HG03135 (cell line): ENCODE measurements at regions not wholly inside any gene's neighbourhood (a gene's known extent, or its start where the extent isn't known, plus 50 kb on each side); places are given as distances from the start of the nearest gene placed in this dataset.
"Not testable (repeated sequence)": the region's sequence is repeated elsewhere in the genome, so short reads cannot be mapped to it uniquely, and the experiment has no call there.

Source experiments
- ATAC-seq: cut with Tn5 transposase; IDR thresholded peaks from one replicate; pipeline ENCODE4 v1.9.1; 2021; ENCODE audit warnings: mild to moderate bottlenecking, moderate library complexity; ENCODE audit not compliant: unreplicated experiment

DNA sequence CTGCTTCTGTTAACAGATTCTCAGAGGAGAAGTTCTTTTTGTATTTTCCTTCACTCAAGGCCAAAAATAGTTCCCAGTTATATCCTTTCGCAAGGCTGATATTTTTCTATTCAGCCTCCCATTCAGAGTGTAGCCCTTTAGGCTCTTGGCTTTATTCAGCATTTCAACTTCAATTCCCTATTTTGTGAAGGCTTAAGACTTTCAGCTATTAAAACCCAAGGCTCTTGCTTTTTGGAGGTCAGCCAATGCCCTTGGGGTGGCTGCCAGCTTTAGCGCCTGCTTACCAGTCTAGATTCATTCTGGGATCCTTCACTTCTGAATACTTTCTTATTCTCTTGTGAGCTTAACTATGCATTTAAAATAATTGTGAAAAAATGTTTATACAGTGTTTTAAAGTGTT, 57.3 kb upstream of the ADGRA3 start:
- ATAC-seq, result no peak

DNA sequence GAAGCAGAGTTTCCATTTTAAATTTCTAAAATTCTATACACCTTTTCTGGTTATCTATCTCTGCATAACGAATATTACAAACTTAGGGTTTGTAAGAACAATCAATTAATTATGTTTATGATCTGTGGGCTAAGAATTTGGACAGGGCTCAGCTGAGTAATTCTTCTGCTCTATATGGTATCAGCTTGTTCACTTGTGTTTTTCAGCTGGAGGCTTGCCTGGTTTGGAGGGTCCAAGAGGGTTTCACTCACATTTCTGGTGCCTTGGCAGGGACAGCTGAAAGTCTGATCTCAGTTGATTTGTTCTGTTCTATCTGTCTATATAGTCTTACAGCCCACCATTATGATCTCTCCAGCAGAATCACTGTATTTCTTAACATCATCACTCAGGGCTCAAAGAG, 57.8 kb upstream of the ADGRA3 start:
- no peak for ATAC-seq

DNA sequence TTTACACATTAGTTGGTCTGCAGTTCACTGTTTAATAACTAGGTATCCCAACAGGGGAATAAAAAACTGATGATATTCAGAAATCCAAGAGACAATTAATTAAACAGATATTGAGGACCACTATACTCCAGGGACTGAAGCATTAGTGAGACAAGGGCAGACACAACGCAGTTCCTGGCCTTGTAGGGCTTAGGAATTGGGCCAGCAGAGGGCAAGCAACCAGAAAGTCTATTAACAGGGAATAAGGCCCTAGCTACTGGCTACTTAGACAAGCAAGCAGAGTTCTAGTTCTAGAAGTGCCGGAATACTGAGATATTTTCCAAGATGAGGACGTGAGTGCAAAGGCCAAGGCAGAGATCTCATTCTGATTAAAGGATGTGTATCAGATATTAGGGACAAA, 58.6 kb upstream of the ADGRA3 start:
- no peak for ATAC-seq

DNA sequence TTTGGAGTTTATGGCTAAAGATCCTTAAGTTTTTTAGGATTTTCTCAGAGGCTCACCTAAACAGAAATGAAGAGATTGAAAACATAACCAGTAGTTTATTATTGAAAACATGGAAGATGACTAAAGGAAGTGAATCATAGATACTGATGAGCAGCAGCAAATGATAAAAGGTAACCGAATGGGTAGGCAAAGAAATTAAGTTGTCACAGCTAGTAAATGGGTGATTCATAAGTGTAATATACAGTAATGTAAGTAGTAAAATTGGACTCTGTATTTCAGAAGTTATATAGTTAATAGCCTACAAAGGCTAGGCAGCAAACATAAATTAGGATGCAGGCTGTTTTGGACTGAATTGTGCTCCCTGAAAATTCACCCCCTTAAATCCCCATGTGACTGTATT, 59.0 kb upstream of the ADGRA3 start:
- ATAC-seq, result no peak

DNA sequence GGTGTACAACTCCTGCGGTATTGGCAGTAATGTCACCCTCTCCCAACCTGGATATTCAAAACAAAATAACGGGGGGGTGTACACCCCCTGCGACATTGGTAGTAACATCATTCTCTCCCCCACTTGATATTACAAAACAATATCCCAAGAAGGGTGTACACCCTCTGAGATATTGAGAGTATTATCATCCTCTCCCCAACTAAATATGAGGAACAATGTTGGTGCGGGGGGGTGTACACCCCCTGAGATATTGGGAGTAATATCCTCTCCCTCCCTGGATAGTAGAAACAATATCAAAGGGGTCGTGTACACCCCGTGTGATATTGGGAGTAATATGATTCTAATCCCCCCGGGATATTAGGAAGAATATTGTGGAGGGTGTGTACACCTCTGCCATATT, 71.4 kb upstream of the ADGRA3 start:
- no peak for ATAC-seq

DNA sequence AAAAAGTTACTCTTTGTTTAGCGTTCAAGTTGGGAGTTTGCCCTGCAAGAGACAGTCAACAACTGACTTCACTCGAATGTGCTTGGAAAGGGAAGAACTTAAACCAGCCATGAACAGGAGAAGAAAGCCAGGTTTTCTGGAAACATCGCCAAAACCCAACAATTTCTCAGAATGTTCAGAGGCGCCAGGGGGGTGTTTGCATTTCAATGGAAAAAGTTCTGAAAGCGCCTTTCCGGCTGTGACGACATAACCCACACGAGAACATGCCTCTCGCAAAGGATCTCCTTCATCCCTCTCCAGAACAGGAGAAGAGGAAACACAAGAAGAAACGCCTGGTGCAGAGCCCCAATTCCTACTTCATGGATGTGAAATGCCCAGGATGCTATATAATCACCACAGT, 78.1 kb upstream of the ADGRA3 start:
- no peak for ATAC-seq

DNA sequence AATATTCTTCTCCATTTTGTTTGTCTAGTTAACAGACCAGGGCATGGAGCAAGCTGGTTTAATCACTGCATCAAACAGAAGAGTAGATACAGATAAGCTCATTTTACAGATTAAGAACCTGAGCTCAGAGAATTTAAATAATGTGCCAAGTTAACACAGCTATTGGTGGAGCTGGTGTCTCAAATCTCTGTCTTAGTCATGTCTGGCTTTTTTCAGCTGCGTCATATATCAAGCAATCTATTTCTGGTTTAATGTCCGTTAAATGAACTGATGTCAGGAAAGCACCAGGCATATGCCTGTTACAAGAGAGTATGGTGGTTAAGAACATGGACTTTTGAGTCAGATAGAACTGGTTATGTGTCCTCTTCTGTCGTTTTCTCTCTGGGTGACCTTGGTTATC, 79.8 kb upstream of the ADGRA3 start:
- peak; percentile 61 for ATAC-seq

DNA sequence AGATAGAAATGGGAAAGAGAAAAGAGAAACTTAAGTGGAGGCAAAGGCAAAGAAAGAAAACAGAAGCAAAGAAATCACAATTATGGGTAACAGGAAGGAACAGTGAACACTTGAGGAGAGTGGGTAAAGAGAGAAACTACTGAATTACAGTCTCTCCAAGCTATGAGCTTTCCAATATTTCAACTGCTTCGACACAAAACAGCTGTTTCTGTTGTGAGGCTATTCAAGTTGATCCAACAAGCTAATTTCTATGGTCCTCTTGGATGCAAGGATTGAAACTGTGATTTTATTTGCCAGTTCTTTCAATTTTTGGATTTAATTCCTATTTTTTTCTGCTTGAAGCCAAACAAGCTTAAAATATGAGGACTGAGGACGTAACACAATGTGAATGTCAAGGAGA, 80.5 kb upstream of the ADGRA3 start:
- ATAC-seq, result no peak

DNA sequence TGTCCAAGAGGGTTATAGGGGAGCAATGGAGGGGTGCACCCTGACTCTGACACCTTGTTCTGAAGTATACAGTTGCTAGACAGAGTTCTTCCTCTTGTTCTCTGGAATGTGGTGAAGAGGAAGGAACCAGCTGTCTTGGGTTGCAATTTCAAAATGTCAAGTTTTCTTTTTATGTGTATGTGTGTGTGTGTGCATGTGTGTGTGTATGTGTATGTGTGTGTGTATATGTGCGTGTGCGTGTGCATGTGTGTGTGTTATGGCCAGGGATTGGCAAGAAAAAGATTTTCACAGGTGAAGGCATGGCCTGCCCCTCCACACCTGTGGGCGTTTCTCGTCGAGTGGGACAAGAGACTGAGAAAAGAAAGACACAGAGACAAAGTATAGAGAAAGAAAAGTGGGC, 81.6 kb upstream of the ADGRA3 start:
- ATAC-seq, result no peak

DNA sequence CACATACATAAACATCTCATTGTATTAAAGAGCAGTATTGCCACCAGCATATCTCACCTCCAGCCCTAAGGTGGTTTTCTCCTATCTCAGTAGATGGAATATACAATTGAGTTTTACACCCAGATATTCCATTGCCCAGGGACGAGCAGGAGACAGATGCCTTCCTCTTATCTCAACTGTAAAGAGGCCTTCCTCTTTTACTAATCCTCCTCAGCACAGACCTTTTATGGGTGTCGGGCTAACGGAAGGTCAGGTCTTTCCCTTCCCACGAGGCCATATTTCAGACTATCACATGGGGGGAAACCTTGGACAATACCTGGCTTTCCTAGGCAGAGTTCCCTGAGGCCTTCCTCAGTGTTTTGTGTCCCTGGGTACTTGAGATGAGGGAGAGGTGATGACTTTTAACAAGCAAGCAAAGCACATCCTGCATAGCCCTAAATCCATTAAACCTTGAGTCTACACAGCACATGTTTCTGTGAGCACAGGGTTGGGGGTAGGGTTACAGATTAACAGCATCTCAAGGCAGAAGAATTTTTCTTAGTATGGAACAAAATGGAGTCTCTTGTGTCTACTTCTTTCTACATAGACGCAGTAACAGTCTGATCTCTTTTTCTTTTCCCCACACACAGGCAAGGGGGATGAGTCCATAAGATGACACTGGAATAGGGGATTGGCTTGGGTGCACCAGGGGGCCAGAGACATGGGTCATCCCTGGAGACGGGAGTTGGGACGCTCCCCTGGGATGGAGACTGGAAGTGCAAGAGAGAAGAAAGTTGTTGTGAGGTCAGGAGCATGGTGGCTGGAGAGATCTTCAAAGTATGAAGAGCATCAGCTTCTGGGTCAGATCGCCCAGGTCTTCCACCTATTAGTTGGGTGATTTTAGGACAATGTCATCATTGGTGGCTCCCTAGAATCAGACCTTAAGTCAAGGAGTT, 82.5 kb upstream of the ADGRA3 start:
- ATAC-seq, result not testable (repeated sequence)

DNA sequence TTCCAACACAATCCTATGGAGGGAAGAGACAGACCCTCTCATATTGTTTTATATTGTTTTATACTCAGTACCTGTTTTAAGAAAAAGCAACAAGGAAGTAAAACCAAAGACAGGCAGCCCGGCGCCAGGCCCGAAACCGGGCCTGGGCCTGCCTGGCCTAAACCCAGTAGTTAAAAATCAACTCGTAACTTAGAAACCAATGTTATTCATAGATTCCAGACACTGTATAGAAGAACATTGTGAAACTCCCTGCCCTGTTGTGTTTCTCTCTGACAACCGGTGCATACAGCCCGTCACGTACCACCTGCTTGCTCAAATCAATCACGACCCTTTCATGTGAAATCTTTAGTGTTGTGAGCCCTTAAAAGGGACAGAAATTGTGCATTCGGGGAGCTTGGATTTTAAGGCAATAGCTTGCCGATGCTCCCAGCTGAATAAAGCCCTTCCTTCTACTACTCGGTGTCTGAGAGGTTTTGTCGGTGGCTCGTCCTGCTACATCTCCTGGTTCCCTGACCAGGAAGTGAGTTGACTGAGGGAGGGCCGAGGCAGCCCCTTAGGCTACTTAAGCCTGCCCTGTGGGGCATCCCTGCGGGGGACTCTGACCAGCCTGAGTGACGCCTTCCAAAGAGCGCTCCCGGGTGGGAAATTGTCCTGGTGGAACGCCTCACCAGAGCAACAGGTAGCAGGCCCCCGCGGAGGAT, 83.5 kb upstream of the ADGRA3 start:
- ATAC-seq, result not testable (repeated sequence)

DNA sequence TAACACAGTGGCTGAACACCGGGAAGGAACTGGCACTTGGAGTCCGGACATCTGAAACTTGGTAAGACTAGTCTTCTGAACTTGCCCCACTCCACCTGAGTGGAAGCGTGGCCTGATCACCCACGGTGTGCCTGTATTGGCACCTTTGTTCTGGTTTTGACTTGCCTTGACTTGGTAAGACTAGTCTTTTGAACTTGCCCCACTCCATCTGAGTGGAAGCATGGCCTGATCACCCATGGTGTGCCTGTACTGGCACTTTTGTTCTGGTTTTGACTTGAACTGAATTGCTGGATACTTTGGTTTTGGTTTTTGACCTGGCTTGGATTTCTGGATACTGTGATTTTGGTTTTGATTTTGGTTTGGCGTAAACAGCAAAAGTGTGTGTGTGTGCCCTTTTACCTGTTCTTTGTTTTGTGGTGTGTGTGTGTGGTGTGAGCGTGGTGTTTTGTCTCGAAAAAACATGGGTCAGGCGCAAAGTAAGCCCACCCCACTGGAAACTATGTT, 84.1 kb upstream of the ADGRA3 start:
- ATAC-seq, result not testable (repeated sequence)

DNA sequence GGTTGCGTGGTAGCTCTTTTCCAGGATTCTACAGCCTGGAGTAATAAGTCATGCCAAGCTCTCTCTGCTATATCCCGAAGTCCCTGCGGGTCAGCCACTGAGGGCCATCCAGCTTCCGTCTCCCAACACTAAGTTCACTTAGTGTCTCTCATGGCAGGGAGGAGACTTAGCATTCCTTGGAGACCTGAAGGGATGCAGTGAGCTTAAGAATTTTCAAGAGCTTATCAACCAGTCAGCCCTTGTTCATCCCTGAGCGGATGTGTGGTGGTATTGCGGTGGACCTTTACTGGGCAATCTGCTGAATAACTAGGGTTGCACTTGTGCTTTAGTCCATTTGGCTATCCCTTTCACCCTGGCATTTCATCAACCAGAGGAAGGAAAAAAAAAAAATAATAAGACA, 85.8 kb upstream of the ADGRA3 start:
- not testable (repeated sequence) for ATAC-seq

DNA sequence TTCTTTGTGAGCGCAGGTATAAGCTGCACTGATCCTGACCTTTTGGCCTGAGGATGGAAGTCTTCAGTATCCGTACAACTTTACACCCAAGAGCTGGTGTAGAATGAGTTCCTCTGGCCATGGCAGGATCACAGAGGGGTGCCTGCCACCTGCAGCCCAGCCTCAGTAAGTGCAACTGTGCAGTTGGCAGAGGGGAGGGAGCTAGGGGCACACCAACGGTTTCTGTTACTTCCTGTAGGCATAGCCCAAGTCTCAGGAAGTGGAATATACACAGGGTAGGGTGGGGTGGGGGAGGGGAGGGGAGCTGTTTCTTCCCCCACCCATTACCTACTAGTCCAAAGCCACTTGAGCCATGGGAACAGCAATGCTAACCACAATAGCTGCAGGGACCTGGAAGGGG, 85.4 kb upstream of the GBA3 start:
- ATAC-seq, result peak; percentile 91

DNA sequence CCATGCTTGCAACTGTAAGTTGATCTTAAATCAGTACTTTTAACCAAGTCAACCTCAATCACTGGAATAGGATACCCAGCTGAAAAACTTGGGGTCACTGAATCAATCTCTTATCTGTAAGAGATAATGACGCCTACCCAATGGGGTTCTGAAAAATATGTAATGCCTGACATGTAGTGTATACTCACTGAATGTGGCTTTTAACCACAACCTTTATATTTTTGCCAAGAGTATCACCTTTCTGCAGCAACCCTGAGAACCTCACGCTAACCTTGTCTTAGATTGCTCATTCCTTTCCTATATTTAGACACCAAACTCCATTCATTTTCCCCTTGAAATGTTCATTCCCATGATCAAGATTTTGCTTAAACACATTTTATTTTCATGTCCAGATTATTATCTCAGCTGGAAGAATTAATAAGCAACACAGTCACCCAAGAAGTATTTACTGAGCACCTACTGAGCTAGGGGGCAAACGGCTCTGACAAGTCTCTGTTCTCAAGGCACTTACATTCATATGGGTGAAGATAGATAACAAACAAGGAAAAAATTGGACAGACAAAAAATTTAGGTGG, 82.7 kb upstream of the GBA3 start:
- ATAC-seq, result not testable (repeated sequence)

DNA sequence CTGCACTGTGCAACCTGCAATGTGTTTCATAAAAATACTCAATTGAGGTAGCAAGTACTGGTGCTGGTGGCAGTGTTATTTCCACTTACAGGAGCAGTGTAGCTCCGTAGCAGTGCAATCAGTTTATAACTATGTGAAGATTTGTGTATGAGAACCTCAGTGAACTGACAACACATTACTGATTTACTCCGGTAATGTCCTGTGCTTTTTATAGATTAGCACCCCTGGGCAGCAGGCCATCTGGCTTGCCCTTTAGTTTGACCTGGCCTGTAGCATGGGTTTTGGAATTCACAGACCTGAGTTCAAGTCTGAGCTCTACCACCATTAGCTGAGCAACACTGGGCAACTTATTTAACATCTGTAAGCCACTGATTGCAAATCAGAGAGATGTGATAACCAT, 78.6 kb upstream of the GBA3 start:
- ATAC-seq, result no peak

DNA sequence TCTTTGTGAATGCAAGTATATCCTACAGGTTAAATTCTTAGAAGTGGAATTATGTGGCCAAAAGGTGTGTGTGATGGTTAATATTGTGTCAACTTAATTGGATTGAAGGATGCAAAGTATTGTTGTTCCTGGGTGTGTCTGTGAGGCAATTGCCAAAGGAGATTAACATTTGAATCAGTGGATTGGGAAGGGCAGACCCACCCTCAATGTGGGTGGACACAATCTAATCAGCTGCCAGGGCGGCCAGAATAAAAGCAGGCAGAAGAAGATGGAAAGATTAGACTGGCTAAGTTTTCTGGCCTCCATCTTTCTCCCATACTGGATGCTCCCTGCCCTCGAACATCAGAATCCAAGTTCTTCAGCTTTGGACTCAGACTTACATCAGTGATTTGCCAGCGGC, 76.2 kb upstream of the GBA3 start:
- no peak for ATAC-seq

DNA sequence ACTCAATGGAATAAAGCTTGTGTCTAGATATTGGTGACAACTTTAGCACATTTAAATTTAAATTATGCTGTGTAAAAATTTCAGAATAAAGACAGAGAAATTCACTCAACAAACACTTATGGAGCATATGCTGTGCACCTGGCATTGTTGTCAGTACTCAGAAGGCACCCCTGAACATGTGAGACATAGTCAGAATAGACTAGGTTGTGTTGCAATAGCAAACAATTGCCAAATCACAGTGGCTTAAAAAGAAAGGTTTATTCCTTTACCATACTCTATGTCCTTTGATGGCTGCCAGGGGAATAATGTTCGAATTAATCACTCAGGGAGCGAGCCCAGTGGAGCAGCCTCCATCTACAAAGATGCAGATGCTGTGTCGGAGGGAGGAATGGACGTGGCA, 72.6 kb upstream of the GBA3 start:
- not testable (repeated sequence) for ATAC-seq

DNA sequence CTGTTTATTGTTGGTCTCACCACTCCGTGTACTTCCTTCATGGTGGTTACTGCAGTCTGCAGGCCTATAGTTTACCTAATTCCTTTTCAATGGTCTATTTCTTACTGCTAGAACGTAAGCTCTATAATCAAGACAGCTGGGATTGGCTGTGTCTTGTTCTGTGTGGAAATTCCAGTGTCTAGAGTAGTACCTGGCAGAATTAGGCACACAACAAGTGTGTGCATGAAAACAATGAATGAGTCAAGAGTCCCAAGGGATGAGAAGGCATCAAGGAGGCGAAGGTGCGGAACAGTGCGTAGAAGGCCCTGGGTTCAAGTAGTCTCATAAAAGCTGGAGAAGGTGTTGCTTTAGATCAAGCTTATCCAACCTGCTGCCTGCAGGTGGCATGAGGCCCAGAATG, 70.8 kb upstream of the GBA3 start:
- ATAC-seq, result not testable (repeated sequence)

DNA sequence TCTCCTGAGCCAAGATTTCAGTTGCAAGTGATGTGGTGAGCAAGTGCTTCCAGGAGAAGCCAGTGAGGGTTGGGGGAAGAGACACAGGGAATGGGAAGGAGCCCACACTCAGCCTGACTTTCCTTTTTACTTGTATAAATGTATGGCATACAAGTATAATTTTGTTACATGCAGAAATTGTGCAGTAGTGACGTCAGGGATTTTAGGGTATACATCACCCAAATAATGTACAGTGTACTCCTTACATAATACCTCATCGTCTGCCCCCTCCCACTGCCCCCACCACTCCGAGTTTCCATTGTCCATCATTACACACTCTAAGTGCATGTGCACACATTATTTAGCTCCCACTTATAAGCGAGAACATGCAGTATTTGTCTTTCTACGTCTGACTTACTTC, 68.7 kb upstream of the GBA3 start:
- not testable (repeated sequence) for ATAC-seq

DNA sequence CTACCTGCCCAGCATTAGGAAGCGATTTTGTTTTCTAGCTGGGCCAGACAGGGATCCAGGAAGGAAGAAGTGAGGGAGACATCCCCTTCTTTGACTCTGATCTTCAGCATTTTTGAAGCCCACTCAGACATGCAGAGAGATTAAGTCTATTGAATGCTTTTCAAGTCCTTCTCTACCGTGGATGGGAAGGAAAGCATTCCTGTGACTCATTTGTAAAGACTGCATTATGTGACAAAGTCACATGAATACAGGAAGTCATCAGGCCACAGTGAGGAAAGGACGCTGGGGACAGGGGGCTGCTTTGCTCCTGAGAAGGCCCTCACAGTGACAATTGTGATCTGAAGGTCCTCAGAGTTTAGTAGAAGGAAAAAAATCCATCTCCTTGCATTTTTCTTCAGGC, 67.4 kb upstream of the GBA3 start:
- no peak for ATAC-seq

DNA sequence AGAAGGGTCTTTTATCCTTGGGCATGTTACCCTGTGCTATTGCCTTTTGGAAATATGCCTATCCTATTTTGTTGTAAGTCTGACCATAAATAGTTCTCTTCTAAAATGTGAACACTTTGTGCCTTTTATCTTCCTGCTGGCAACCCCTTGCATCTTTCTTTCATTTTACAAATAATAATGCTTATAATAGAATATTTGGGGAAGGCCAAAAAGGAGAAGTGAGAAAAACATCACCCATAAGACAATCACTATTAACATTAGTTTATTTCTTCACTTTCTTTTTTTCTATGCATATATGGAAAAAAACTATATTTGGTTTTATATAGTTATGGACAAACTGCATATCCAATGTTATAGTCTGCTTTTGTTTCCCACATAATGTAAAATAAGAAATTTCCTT, 64.9 kb upstream of the GBA3 start:
- not testable (repeated sequence) for ATAC-seq
